ENCODE measurements at regions not wholly inside any gene's neighbourhood (a gene's known extent, or its start where the extent isn't known, plus 50 kb on each side); places are given as distances from the start of the nearest gene placed in this dataset.

DNA sequence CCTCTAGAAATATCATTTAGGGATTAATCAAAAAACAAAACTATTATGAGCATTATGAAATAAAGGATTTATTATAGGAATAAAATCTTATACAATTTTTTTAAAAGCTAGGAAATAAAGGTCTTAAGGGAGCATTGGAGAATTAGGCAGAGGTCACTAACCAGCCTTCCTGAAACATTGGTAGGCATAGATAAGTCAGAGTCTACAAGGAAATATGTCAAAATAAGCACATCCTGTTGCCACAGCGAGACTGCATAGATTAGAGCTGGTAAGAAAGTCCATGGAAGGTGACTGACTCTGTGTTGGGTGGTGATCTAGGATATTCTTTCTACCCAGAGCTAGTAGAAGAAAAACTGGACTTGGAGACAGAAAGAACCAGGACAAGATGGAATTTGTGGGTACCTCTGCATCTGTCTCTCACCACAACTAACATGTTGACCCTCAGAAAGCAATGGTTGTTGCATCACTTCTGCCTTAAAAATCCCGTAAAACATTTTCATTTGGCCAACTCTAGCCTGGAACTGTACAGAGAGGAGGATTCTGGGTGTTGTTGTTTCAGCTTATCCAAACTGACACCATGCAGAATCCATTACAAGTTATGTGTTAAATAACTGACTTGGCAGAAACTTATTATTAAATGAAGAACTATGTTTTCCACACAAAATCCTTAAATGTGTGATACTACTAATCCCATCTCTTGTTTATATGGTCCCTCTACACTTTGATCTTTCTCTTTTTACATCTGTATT is 77.1 kb downstream of the FBXO5 start:
- no peak for DNase-seq

DNA sequence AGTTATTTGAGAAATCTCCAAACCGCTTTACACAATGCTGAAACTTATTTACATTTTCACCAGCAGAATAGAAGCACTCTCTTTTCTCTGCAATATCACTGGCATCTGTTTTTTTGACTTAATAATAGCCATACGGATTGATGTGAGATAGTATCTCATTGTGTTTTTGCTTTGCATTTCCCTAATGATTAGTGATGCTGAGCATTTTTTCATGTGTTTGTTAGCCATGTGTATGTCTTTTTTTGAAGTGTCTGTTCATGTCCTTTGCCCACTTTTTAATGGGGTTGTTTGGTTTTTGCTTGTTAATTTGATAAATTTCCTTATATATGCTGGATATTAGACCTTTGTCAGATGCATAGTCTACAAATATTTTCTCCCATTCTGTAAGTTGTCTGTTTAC is 73.6 kb downstream of the FBXO5 start:
- no peak for DNase-seq

DNA sequence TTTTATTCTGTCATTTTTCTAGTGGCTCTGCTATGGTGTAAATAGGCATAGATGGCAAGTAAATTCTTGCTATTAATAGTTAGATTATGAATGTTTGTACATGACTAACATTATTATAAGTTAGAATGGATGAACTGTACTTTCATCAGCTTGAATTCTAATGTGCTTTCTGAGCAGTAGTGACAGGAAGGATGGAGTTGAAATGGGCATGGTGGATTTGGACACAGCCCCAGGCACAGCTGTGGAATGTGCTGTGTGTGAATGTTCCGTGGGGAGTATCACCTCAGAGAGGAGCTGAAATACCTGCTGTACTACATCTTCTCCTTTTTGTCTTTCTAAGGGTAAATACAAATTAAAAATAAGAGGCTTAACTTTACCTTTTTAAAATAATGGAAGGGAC is 66.8 kb downstream of the FBXO5 start:
- no peak for DNase-seq

DNA sequence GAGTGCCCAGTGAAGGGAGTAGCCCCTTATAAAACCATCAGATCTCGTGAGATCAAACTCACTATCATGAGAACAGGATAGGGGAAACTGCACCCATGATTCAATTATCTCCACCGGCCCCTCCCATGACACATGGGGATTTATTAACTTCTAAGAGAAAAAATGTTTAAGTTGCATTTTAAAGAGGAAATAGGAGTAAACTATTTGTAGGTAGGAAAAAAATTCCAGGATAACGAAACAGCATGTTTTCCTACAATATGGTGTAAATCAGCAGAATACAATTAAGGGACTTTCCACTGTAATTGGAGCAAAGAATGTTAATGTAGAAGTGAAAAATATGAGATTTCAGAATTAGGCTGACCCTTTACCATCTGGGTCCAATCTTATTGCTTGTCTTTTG is 63.9 kb downstream of the FBXO5 start:
- DNase-seq, result no peak

DNA sequence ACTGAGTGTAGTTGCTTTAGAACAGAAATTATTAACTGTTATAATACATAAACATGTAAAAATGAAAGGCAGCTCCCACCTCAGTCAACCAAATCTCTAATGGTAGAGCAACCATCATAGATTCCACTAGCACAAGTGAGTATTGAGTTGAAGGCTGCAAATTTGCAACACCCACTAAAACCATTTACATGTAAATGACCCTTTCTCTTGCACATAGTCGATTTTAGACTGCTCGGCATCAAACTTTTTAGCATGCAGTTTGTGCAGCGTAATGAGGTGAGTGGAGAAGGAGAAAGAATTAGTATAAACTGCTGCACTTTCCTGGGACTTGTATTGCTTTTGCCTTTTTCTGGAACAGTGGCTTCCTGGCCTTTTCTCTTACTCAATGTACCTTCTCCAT is 62.8 kb downstream of the FBXO5 start:
- DNase-seq, result no peak
